CD8-positive, alpha-beta memory T cell (primary cell): ENCODE measurements at regions not wholly inside any gene's neighbourhood (a gene's known extent, or its start where the extent isn't known, plus 50 kb on each side); places are given as distances from the start of the nearest gene placed in this dataset.

Experiments used
- CTCF ChIA-PET: fragments of 350-600 bp; sonication (Branson Sonifier 250); formaldehyde crosslinking; loops from one replicate; lab custom pipeline; 2021; ENCODE audit warnings: antibody characterized with exemption; lab: Charles Lee
- POLR2A ChIA-PET: fragments of 350-600 bp; sonication (Branson Sonifier 250); formaldehyde crosslinking; loops from one replicate; lab custom pipeline; 2021; ENCODE audit warnings: antibody characterized with exemption; lab: Charles Lee
- DNase-seq, 5 donors: peaks; one replicate each; pipeline versions ENCODE4 v3.0.0 to v3.0.0-alpha.2; 2020 to 2022; ENCODE audit warnings: mixed read lengths in 1 of 5
- H3K27ac ChIP-seq: one replicate; pipeline ENCODE4 v1.7.0; 2013; ENCODE audit warnings: low read depth, mild to moderate bottlenecking, low read length, moderate library complexity
- H3K27me3 ChIP-seq: 2 replicates; pipeline ENCODE4 v1.7.0; 2013; ENCODE audit warnings: low read length, mild to moderate bottlenecking; ENCODE audit not compliant: insufficient read depth, poor library complexity, severe bottlenecking
- H3K36me3 ChIP-seq: 2 replicates; pipeline ENCODE4 v1.7.0; 2013; ENCODE audit warnings: mild to moderate bottlenecking, low read length, moderate library complexity; ENCODE audit not compliant: insufficient read depth
- H3K4me1 ChIP-seq: 2 replicates; pipeline ENCODE4 v1.7.0; 2013; ENCODE audit warnings: mild to moderate bottlenecking, low read length, moderate library complexity; ENCODE audit not compliant: insufficient read depth
- H3K4me3 ChIP-seq: 2 replicates; pipeline ENCODE4 v1.7.0; 2013; ENCODE audit warnings: mild to moderate bottlenecking, low read length
- H3K9me3 ChIP-seq: 2 replicates; pipeline ENCODE4 v1.7.0; 2013; ENCODE audit warnings: mild to moderate bottlenecking, low read length
- H3K27ac Mint-ChIP-seq, 8 donors: one replicate each; pipeline ENCODE4 v1.8.0; 2020 to 2021; ENCODE audit warnings: mixed read lengths in 8 of 8, mild to moderate bottlenecking in 6 of 8, inconsistent platforms in 3 of 8, moderate library complexity in 3 of 8
- H3K27me3 Mint-ChIP-seq, 2 donors: one replicate each; pipeline ENCODE4 v1.8.0; 2020 to 2021; ENCODE audit warnings: mixed read lengths in 2 of 2, mild to moderate bottlenecking in 1 of 2, moderate library complexity in 1 of 2
- H3K36me3 Mint-ChIP-seq, 3 donors: one replicate each; pipeline ENCODE4 v1.8.0; 2020 to 2021; ENCODE audit warnings: mixed read lengths in 3 of 3, inconsistent platforms in 1 of 3, mild to moderate bottlenecking in 1 of 3
- H3K4me1 Mint-ChIP-seq, 3 donors: one replicate each; pipeline ENCODE4 v1.8.0; 2020 to 2021; ENCODE audit warnings: mixed read lengths in 3 of 3, inconsistent platforms in 1 of 3, mild to moderate bottlenecking in 1 of 3
- H3K4me3 Mint-ChIP-seq, 7 donors: one replicate each; pipeline ENCODE4 v1.8.0; 2020 to 2021; ENCODE audit warnings: mixed read lengths in 7 of 7, mild to moderate bottlenecking in 6 of 7, moderate library complexity in 4 of 7, inconsistent platforms in 2 of 7
- H3K9me3 Mint-ChIP-seq, 5 donors: one replicate each; pipeline ENCODE4 v1.8.0; 2020 to 2022; ENCODE audit warnings: mixed read lengths in 5 of 5, mild to moderate bottlenecking in 3 of 5, moderate library complexity in 2 of 5, inconsistent platforms in 1 of 5

DNA sequence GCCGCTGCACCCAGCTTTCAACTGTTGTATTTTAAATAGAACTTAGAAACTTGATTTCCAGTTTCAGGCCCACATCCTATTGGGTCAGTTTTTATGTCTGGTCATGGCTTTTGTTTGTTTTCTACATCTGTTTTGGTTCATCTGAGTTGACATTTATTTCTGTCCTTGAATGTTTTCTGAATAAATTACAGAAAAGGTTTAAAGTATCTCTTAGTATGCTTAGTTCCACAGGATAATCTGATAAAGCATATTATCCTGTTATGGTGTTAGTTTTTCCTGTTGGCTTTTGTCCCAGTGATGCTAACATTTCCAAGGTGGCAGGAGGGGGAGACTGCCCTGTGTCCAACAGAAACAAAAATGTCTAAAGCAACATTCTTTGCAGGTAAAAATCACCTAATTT is 733.2 kb downstream of the INHBA start:
- no peak for DNase-seq
- H3K9me3 ChIP-seq = no peaks in the 10 kb centered on the region
- Mint-ChIP-seq H3K4me1 (no peaks in the 10 kb centered on the region), H3K36me3 (no peaks in the 10 kb centered on the region), H3K27me3 (no peaks in the 10 kb centered on the region), H3K4me3 (no peak overlapping the region), H3K9me3 (peaks cover 3 to 11% (median 7%) of the 10 kb centered on the region in 5 donors), H3K27ac (no peak overlapping the region)
- H3K27me3 ChIP-seq = no peaks in the 10 kb centered on the region
- ChIA-PET CTCF (no interaction called here), POLR2A (no interaction called here)
- no peak overlapping the region for H3K27ac ChIP-seq
- no peak overlapping the region for H3K4me3 ChIP-seq
- H3K36me3 ChIP-seq = no peaks in the 10 kb centered on the region
- H3K4me1 ChIP-seq = no peaks in the 10 kb centered on the region

GRCh38 chr7:40966693-40967092 is 736.2 kb downstream of the INHBA start:
- ChIA-PET POLR2A (no interaction called here), CTCF (no interaction called here)
- DNase-seq = no peak
- no peak overlapping the region for H3K27ac Mint-ChIP-seq
- H3K9me3 Mint-ChIP-seq = peaks cover 3 to 20% (median 7%) of the 10 kb centered on the region in 5 donors
- H3K4me1 Mint-ChIP-seq = no peaks in the 10 kb centered on the region
- Histone ChIP-seq H3K27ac (no peak overlapping the region), H3K9me3 (no peaks in the 10 kb centered on the region), H3K4me1 (no peaks in the 10 kb centered on the region), H3K36me3 (no peaks in the 10 kb centered on the region), H3K4me3 (no peak overlapping the region), H3K27me3 (no peaks in the 10 kb centered on the region)
- H3K36me3 Mint-ChIP-seq = no peaks in the 10 kb centered on the region
- no peaks in the 10 kb centered on the region for H3K27me3 Mint-ChIP-seq
- no peak overlapping the region for H3K4me3 Mint-ChIP-seq

DNA sequence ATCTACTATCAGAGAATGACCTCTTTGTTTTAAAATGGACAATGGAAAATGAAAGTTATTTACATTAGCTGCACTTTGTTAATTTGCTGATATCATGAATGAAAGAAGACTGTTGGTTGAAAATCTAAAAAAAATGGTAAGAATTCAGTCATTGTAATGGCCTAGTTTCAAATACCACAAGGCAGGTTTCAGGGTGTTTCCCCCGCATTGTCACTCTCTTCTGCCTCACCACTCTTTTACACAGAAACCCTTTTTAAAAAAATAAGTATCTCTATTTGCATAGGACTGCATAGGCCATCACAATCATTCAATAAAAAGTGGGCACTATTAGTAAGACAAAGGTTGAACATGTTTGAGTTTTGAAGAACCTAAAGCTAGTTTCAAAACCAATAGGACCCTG is 737.1 kb downstream of the INHBA start:
- no peaks in the 10 kb centered on the region for H3K36me3 Mint-ChIP-seq
- no peaks in the 10 kb centered on the region for H3K9me3 ChIP-seq

DNA sequence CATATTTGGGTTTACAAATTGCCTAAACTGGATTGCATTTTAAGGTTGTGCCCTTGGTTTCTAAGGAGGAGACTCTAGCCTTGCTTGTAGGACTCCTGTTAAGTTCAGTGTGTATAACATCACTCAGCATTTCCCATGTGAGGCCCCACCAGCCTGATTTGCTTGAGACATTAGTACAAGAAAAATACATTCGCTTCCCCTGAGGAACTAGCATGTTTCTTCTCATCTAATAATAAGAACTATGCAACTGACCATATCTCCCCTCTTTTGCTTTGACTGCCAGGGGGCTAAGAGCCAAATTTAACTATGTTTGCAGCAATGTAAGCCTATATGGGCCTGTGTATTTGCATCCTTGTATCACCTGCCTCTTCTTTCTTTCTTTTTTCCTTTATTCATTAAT is 737.9 kb downstream of the INHBA start:
- H3K9me3 ChIP-seq = no peaks in the 10 kb centered on the region
- H3K4me3 ChIP-seq = no peak overlapping the region
- no peak overlapping the region for H3K27ac Mint-ChIP-seq
- H3K27ac ChIP-seq = no peak overlapping the region
- no peaks in the 10 kb centered on the region for H3K36me3 ChIP-seq
- no peaks in the 10 kb centered on the region for H3K36me3 Mint-ChIP-seq
- DNase-seq = no peak
- no peaks in the 10 kb centered on the region for H3K4me1 Mint-ChIP-seq
- ChIA-PET CTCF (no interaction called here), POLR2A (no interaction called here)
- no peak overlapping the region for H3K4me3 Mint-ChIP-seq
- peaks cover 5 to 14% (median 7%) of the 10 kb centered on the region in 5 donors for H3K9me3 Mint-ChIP-seq
- no peaks in the 10 kb centered on the region for H3K27me3 Mint-ChIP-seq
- H3K4me1 ChIP-seq = no peaks in the 10 kb centered on the region
- no peaks in the 10 kb centered on the region for H3K27me3 ChIP-seq

More for the DNA sequence above, 737.1 kb downstream of the INHBA start:
- Histone ChIP-seq H3K27ac (no peak overlapping the region), H3K36me3 (no peaks in the 10 kb centered on the region), H3K27me3 (no peaks in the 10 kb centered on the region), H3K4me3 (no peak overlapping the region), H3K4me1 (no peaks in the 10 kb centered on the region)
- Mint-ChIP-seq H3K27me3 (no peaks in the 10 kb centered on the region), H3K4me1 (no peaks in the 10 kb centered on the region), H3K4me3 (no peak overlapping the region), H3K27ac (no peak overlapping the region), H3K9me3 (peaks cover 3 to 19% (median 8%) of the 10 kb centered on the region in 5 donors)
- no peak for DNase-seq
- CTCF ChIA-PET = no interaction called here
- POLR2A ChIA-PET = no interaction called here

DNA sequence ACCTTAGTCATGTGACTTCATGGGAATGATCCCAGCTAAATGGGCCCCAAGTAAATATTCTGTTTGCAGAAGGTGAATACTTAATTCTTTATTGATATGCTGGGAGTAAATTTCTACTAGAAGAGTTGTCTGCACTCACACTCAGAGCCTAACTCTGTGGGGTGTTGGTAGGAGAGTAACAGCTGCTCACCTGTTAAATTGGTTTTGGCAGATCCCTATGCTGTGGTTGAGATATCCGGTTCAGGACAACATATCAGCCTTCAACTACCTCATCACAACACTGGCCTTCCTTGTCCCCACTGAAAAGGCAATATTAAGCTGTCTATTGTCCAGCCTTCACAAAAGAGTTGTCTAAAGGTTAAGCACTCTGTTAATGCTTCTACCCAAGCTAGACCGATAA is 738.3 kb downstream of the INHBA start:
- ChIA-PET POLR2A (no interaction called here), CTCF (no interaction called here)
- H3K4me3 ChIP-seq = no peak overlapping the region
- H3K4me1 Mint-ChIP-seq = no peaks in the 10 kb centered on the region
- H3K27ac ChIP-seq = no peak overlapping the region
- no peak for DNase-seq
- H3K27me3 ChIP-seq = no peaks in the 10 kb centered on the region
- no peak overlapping the region for H3K4me3 Mint-ChIP-seq
- no peaks in the 10 kb centered on the region for H3K36me3 ChIP-seq
- no peaks in the 10 kb centered on the region for H3K9me3 ChIP-seq
- H3K27me3 Mint-ChIP-seq = no peaks in the 10 kb centered on the region
- H3K36me3 Mint-ChIP-seq = no peaks in the 10 kb centered on the region
- no peak overlapping the region for H3K27ac Mint-ChIP-seq
- H3K9me3 Mint-ChIP-seq = peaks cover 5 to 14% (median 7%) of the 10 kb centered on the region in 5 donors
- H3K4me1 ChIP-seq = no peaks in the 10 kb centered on the region

GRCh38 chr7:40959955-40960354 is 742.9 kb downstream of the INHBA start:
- no peaks in the 10 kb centered on the region for H3K4me1 ChIP-seq
- H3K27ac ChIP-seq = no peak overlapping the region
- H3K9me3 ChIP-seq = no peaks in the 10 kb centered on the region
- H3K27me3 Mint-ChIP-seq = no peaks in the 10 kb centered on the region
- H3K4me3 Mint-ChIP-seq = no peak overlapping the region
- ChIA-PET CTCF (no interaction called here), POLR2A (no interaction called here)
- H3K9me3 Mint-ChIP-seq = peaks cover 12 to 25% (median 16%) of the 10 kb centered on the region in 5 donors
- no peaks in the 10 kb centered on the region for H3K36me3 Mint-ChIP-seq
- H3K4me1 Mint-ChIP-seq = no peaks in the 10 kb centered on the region
- no peaks in the 10 kb centered on the region for H3K36me3 ChIP-seq
- H3K4me3 ChIP-seq = no peak overlapping the region
- no peak for DNase-seq
- no peak overlapping the region for H3K27ac Mint-ChIP-seq
- H3K27me3 ChIP-seq = no peaks in the 10 kb centered on the region

GRCh38 chr7:40948239-40948638 is 754.7 kb downstream of the INHBA start:
- no peak overlapping the region for H3K27ac ChIP-seq
- peaks cover 23 to 50% (median 35%) of the 10 kb centered on the region in 5 donors for H3K9me3 Mint-ChIP-seq
- no peak overlapping the region for H3K4me3 ChIP-seq
- H3K27me3 ChIP-seq = no peaks in the 10 kb centered on the region
- no peaks in the 10 kb centered on the region for H3K9me3 ChIP-seq
- no peak overlapping the region for H3K4me3 Mint-ChIP-seq
- no peaks in the 10 kb centered on the region for H3K36me3 ChIP-seq
- H3K36me3 Mint-ChIP-seq = no peaks in the 10 kb centered on the region
- CTCF ChIA-PET = no interaction called here
- H3K4me1 Mint-ChIP-seq = no peaks in the 10 kb centered on the region
- no peak overlapping the region for H3K27ac Mint-ChIP-seq
- no peaks in the 10 kb centered on the region for H3K4me1 ChIP-seq
- H3K27me3 Mint-ChIP-seq = no peaks in the 10 kb centered on the region
- no peak for DNase-seq
- POLR2A ChIA-PET = no interaction called here

GRCh38 chr7:40947566-40947965 is 755.3 kb downstream of the INHBA start:
- Histone ChIP-seq H3K36me3 (no peaks in the 10 kb centered on the region), H3K27me3 (no peaks in the 10 kb centered on the region), H3K27ac (no peak overlapping the region), H3K4me1 (no peaks in the 10 kb centered on the region), H3K4me3 (no peak overlapping the region), H3K9me3 (no peaks in the 10 kb centered on the region)
- Mint-ChIP-seq H3K36me3 (no peaks in the 10 kb centered on the region), H3K27ac (no peak overlapping the region), H3K4me1 (no peaks in the 10 kb centered on the region), H3K4me3 (no peak overlapping the region), H3K27me3 (no peaks in the 10 kb centered on the region), H3K9me3 (peaks cover 16 to 51% (median 31%) of the 10 kb centered on the region in 5 donors)
- POLR2A ChIA-PET = no interaction called here
- CTCF ChIA-PET = no interaction called here
- DNase-seq = no peak

DNA sequence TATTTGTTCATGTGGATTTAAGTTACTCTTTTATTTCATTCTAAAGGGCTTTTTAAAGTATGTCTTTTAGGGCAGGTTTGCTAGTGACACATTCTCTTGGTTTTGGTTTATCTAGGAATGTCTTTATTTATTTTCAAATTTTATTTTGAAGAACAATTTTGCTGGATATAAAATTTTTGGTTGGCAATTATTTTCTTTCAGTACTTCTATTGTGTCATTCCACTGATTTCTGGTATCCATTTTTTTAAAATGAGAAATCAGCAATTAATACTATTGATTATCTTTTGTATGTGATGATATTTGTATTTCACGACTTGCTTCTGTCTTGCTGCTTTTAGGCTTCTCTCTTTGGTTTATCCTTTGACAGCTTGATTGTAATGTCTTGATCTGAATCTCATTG is 756.3 kb downstream of the INHBA start:
- H3K27ac Mint-ChIP-seq = no peak overlapping the region

More for the DNA sequence above, 756.3 kb downstream of the INHBA start:
- no peaks in the 10 kb centered on the region for H3K4me1 ChIP-seq
- Mint-ChIP-seq H3K36me3 (no peaks in the 10 kb centered on the region), H3K4me1 (no peaks in the 10 kb centered on the region), H3K4me3 (no peak overlapping the region), H3K9me3 (peaks cover 13 to 47% (median 35%) of the 10 kb centered on the region in 5 donors), H3K27me3 (no peaks in the 10 kb centered on the region)
- H3K27me3 ChIP-seq = no peaks in the 10 kb centered on the region
- H3K27ac ChIP-seq = no peak overlapping the region
- no peak overlapping the region for H3K4me3 ChIP-seq
- POLR2A ChIA-PET = no interaction called here
- H3K36me3 ChIP-seq = no peaks in the 10 kb centered on the region
- H3K9me3 ChIP-seq = no peaks in the 10 kb centered on the region
- CTCF ChIA-PET = no interaction called here
- DNase-seq = no peak
